Bronchial epithelial cell (primary cell): ENCODE measurements at regions not wholly inside any gene's neighbourhood (a gene's known extent, or its start where the extent isn't known, plus 50 kb on each side); places are given as distances from the start of the nearest gene placed in this dataset.

Experiments used
- DNase-seq: peaks from one replicate; pipeline ENCODE4 v3.0.0-alpha.2; 2010; ENCODE audit warnings: low read depth
- FAIRE-seq: peaks from 2 replicates; lab custom pipeline; 2011; peaks lifted over from hg19 to GRCh38; lab: Jason Lieb, UNC
- H3K27me3 ChIP-seq: 2 replicates; pipeline ENCODE4 v1.5.1; 2011; ENCODE audit warnings: low read length; ENCODE audit not compliant: control insufficient read depth, insufficient read depth
- H3K36me3 ChIP-seq: 2 replicates; pipeline ENCODE4 v1.5.1; 2011; ENCODE audit warnings: low read length; ENCODE audit not compliant: control insufficient read depth, insufficient read depth
- H3K4me3 ChIP-seq: 2 replicates; pipeline ENCODE4 v1.5.1; 2011; ENCODE audit warnings: mild to moderate bottlenecking, low read depth, low read length, control low read depth
- CTCF ChIP-seq: IDR thresholded peaks from 2 replicates; pipeline ENCODE4 v1.5.1; 2011; ENCODE audit warnings: mild to moderate bottlenecking, moderate library complexity, low read length, control low read depth, inconsistent platforms; ENCODE audit not compliant: insufficient read depth, severe bottlenecking

DNA sequence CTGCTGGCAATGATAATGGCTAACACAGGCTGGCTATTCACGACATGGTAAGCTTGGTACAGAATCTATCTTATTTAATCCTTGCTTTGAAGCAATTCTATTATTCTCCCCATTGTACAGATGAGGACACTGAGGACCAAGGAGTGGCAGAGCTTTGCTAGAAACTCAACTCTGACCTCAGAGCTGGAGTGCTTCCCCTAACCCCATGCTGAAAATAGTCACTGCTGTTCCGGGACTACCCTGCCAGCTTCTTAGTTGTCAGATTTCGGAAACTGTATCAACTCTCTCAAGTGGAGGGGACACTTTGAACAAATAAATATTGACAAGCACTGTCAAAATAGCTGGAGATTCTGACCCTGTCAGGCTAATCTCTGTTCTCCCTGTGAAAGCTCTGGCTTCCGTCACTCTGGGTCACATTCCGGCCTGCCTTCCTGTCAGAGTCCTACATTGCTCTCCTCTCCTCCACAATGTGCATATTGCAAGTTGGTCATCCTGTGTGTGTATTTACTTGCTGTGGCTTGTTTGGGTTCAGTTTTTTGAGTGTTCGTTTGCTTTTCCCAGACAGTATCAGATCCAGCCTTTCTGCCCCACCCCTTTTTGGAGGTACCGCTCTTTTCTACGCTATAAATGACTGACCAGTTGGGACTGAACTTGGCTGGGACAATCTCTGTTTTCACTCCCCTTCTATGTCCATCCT is 134.3 kb upstream of the MAP1B start:
- H3K4me3 ChIP-seq: no peak overlapping the region
- H3K36me3 ChIP-seq: no peaks in the 10 kb centered on the region
- no peak for FAIRE-seq
- no peaks in the 10 kb centered on the region for H3K27me3 ChIP-seq
- TF ChIP-seq CTCF: no peak
- peak; percentile 57 for DNase-seq

GRCh38 chr5:71973563-71973962 is 133.7 kb upstream of the MAP1B start:
- no peak for TF ChIP-seq CTCF
- DNase-seq (no peak), FAIRE-seq (no peak)
- Histone ChIP-seq H3K4me3 (no peak overlapping the region), H3K27me3 (no peaks in the 10 kb centered on the region), H3K36me3 (no peaks in the 10 kb centered on the region)

DNA sequence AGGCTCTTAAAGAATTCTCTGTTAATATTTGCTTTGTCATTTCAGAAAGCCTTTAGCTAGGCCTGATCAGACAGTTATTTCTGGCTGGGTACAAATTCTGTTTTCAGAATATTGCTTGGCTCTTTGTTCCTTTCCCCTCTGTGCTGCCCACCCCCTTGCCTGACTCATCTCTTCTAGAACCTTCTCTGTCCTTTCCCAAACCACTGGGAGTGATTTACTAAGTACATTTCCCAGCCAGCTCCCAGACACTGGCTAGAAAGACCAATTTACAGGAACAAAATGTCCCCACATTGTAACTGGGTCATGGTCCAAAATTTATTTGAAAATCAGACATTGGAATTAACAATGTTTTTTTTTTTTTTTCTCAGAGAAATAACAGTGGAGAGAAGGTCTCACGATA is 133.1 kb upstream of the MAP1B start:
- no peak for TF ChIP-seq CTCF
- no peak for DNase-seq
- no peaks in the 10 kb centered on the region for H3K36me3 ChIP-seq
- no peak overlapping the region for H3K4me3 ChIP-seq
- H3K27me3 ChIP-seq: no peaks in the 10 kb centered on the region
- FAIRE-seq: no peak

GRCh38 chr5:71974622-71975021 is 132.7 kb upstream of the MAP1B start:
- FAIRE-seq (no peak), DNase-seq (peak; percentile 77)

GRCh38 chr5:71976449-71976848 is 130.8 kb upstream of the MAP1B start:
- FAIRE-seq: no peak
- no peak overlapping the region for H3K4me3 ChIP-seq
- TF ChIP-seq CTCF: no peak

More at GRCh38 chr5:71974622-71975021, 132.7 kb upstream of the MAP1B start:
- Histone ChIP-seq H3K27me3 (no peaks in the 10 kb centered on the region), H3K36me3 (no peaks in the 10 kb centered on the region), H3K4me3 (no peak overlapping the region)
- no peak for TF ChIP-seq CTCF

GRCh38 chr5:71977311-71977710 is 130.0 kb upstream of the MAP1B start:
- Histone ChIP-seq H3K36me3 (no peaks in the 10 kb centered on the region), H3K4me3 (no peak overlapping the region), H3K27me3 (no peaks in the 10 kb centered on the region)
- TF ChIP-seq CTCF: no peak
- FAIRE-seq: no peak
- no peak for DNase-seq

More at GRCh38 chr5:71976449-71976848, 130.8 kb upstream of the MAP1B start:
- H3K27me3 ChIP-seq: no peaks in the 10 kb centered on the region
- no peak for DNase-seq
- H3K36me3 ChIP-seq: no peaks in the 10 kb centered on the region
